UCSD-AML1 (cell line): ENCODE measurements at regions not wholly inside any gene's neighbourhood (a gene's known extent, or its start where the extent isn't known, plus 50 kb on each side); places are given as distances from the start of the nearest gene placed in this dataset.
"Not testable (repeated sequence)": the region's sequence is repeated elsewhere in the genome, so short reads cannot be mapped to it uniquely, and the experiment has no call there.

Source experiments
- DNase-seq: peaks from one replicate; lab custom pipeline; 2025; ENCODE audit not compliant: unreplicated experiment; lab: John Stamatoyannopoulos, UW

DNA sequence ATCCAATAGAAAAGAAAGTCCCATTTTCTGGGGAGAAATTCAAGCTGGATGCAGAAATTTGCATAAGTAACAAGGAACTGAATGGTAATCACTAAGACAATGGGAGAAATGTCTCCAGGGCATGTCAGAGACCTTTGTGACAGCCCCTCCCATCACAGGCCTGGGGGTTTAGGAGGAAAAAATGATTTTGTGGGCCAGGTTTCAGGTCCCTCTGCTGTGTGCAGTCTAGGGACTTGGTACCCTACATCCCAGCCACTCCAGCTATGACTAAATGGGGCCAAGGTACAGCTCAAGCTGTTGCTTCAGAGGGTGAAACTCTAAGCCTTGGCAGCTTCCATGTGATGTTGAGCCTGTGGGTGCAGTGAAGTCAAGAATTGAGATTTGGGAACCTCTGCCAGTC lies 695.5 kb upstream of the MIR17HG start:
- no peak for DNase-seq

- DNase-seq = no peak
These were observed 692.5 kb upstream of the MIR17HG start for GRCh38 chr13:90654970-90655369.

GRCh38 chr13:90664200-90664599 lies 683.3 kb upstream of the MIR17HG start:
- DNase-seq = not testable (repeated sequence)

GRCh38 chr13:90673746-90674145 lies 673.7 kb upstream of the MIR17HG start:
- no peak for DNase-seq

- no peak for DNase-seq
These were observed 672.4 kb upstream of the MIR17HG start for GRCh38 chr13:90675129-90675528.

DNA sequence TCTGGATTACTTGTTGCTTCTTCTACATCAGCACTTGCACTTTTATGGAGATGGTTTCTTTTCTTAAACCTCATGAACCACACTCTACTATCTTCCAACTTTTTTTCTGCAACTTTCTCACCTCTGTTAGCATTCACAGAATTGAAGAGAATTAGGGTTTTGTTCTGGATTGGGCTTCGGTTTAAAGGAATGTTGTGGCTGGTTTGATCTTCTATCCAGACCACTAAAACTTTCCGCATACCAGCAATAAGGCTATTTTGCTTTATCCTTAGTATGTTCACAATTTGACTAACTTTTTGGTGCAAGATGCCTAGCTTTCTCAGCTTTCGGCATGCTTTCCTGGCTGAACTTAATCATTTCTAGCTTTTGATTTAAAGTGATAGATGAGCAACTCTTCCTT lies 666.7 kb upstream of the MIR17HG start:
- no peak for DNase-seq

DNA sequence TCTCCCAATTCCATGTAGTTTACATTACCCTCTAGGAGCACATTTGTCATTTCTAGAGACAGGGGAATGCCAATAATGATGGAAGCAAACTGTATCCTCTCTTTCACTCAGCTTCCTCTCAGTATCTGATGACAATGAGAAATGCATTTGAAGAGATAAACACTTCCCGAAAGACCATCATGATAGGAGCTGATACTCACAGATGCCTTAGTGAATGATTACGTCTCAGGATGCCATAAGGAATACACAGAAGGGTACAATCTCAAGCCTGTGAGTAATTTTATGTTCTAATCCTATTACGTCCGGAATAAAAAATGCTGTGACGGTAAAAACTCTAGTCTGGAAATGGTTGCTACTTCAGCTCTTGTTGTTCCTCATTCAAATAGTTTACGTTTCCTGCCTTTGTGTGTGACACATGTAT lies 663.8 kb upstream of the MIR17HG start:
- DNase-seq = no peak

GRCh38 chr13:90686442-90686841 lies 661.0 kb upstream of the MIR17HG start:
- no peak for DNase-seq

DNA sequence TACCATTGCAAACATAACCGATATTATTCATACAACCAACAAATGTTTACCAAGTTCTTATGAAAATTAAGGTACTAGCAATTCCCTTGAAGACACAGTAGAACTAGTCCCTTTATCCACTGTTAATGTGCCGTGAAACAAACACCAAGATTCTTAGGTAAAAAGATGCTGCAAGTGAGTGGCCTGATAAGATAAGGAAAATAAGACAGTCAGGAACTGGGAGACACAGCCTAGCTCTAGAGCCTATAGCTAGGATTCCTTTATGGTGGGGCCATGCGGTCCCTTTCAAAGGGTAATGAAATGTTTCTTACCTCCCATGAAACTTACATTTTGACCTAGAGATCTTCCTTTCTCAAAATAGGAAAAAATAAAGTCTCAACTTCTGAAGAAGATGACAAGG lies 658.4 kb upstream of the MIR17HG start:
- DNase-seq = no peak

DNA sequence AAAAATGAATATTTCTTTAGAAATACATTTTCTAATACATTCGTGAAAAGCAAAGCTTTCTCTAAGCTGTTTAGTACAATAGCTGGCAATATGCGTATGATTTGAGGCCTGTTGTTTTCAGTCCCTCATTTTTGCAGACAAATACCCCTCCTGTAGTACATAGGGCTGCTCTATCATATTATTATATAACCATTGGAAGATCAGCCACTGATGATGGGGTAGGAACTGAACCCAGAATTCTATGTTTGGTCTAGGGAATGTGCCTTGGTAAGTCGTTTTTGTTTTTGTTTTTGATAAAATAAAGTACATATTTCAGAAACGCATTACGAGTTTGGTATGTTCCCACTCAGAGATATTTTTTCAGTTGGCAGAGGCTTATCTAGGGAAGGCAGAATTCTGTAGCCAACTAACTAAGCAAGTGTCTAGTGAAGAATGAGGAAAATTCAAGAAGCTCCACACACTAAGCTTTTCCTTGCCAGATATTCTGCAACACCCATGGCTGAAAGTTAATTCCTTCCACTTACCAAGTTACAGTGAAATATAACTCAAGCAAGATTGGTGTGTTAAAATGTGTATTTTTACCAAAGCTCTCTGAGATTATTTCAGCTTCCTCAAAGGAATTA lies 656.9 kb upstream of the MIR17HG start:
- no peak for DNase-seq

DNA sequence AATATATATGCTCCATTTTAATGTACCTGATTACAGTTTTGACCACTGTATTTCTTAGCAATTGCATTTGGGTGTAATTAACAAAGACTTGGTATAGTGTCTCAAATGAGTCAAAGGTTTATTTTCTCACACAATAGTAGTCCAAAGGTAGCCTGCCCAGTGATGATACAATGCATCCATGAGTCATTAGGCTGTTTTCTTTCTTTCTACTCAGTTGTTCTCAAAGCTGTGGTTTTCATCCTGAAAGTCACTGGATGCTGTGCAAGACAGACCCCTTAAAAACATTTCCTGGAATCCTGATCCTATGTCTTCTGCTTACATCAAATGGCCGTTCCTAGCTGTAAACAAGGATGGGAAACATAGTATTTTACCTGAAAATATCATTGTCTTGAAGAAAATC lies 651.2 kb upstream of the MIR17HG start:
- DNase-seq = no peak

- no peak for DNase-seq
These were observed 650.8 kb upstream of the MIR17HG start for GRCh38 chr13:90696656-90697055.

DNA sequence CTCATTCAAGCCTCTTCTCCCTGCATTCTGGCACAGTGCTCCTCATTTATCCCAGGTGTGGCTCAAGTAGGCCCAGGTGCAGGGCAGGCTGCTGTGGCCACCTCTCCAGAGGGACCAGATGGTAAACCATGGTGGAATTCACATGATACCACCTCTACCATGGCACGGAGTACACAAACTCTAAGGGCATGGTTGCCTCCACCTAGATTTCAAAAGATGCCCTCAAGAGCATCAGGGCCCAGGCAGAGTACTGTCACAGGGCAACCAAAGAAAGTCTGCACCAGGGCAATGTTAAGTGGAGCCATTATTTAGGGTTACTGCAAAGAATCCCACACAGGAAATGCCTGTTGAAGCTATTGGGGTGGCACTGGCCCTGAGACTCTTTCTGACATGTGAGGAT lies 647.1 kb upstream of the MIR17HG start:
- no peak for DNase-seq

DNA sequence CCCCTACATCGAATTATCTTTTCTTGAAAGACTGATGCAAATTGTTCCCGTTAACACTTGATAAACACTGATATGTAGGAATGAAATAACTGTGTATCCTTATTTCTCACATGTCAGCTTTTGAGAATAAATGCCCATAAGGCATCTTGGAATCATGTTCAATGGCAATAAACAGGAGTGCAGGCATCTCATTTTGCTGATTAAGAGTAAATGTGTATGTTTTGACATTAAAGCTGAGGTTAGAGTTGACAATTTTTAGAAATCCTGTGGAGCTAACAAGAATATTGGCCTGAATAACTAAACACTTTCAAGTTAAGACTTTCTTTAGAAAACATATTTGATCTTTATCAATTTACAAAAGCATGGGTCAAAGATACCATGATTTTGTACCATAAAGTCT lies 646.2 kb upstream of the MIR17HG start:
- no peak for DNase-seq

DNA sequence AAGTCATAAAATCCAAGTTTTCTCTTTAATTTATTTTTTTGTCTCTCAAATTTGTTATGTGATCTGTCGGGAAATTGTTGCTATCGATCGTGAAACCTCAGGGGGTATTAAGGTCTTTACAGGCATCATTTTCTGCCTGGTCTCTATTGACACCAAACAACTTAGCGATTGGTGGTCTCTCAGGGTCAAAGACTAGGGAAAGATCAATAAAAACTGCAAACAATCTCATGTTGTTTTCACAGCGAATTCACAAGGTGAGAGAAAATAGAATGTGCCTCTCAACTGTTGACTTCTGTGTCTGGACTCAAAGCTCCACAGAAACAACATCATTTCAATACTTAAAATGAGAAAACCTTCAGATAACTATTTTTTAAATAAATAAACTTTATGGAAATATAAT lies 645.4 kb upstream of the MIR17HG start:
- no peak for DNase-seq

- no peak for DNase-seq
These were observed 640.9 kb upstream of the MIR17HG start for GRCh38 chr13:90706631-90707030.

DNA sequence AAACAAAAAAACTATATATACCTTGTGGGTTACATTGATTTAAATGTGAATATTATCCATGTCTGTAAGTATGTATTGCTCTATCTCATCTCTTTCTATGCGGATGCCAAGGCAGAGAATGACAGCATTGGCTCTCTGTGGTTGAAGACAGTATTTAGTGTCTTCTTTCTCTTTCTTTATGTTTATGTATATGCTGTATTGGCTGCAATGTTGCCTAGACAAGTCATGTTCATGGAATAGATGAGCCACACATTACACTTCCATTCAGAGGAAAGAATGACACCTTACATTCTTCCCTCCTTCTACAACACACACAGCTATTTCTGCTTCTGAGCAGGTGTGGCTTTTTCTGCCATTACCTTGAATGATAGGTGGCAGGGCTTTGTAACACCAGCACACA lies 639.4 kb upstream of the MIR17HG start:
- DNase-seq = no peak

DNA sequence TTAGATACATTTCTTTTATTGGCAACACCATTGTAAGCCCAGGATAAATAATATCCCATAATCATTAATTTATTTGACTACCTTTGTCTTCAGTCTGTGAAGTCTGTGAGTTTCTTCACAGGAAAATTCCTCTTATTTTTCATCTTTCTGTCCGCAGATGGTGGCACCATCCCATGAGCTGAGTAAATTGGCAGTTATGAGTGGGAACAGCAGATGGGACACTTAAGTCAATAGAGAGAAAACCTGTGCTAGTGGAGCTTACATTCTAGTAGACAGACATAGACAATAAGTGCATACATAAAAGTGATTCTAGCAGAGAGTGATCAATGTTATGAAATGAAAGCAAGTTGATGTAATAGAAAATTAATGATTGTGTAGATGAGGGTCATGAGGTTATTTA lies 638.2 kb upstream of the MIR17HG start:
- no peak for DNase-seq

DNA sequence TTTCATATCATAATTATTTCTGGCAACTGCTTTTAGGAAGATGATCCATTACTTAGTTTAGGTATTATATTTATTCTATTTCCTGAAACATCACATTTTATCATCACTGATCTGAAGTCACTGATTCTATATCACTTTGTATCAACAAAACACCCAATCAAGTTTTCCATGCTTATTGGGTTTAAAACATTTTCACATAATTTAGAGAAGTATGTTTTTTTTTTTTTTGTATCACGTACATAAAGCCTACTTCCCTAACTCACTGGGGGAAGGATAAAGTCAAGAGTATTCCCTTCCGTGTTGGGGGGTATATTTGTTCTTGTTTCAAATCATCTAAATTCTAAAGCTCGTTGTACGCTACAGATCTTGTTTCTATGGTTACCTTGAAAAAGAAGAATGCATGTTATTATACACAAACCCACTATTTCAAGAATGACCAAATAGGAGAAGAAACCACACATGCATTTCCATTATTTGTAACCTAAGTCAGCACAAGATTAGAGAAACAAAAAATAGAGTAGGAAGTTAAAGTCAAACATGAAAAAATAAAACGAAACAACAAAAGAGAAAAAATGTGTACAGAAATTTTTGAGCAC lies 637.2 kb upstream of the MIR17HG start:
- no peak for DNase-seq

DNA sequence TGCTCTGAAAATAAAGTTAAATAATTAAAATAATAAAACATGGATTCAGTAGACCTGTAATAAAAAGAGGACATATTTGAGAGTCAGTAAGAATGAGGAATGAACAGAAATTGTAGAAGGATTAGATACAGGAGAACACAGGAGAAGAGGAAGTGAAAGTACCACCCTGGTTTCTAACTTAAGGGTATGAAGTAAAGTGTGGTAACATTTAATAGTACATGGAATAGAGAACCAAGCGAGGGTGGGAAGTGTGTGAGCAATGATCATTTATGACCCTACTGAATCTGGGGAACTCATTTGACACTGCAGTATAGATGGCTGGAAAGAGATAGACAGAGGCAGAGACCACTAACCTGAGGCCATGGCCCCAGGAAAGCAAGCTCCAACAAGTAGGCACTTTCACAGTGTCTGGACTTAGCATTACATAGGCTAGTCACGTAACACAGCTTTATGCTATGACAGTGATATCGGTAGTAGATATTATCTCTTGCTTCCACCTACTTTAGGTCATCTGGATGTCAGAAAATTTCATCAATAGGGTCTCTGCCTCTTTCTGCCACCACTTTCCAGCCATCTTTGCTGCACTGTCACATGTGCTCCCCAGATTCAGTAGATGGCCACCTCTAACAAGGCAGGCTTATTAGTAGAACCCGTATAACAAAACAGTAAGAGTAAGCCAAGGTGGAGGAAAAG lies 633.9 kb upstream of the MIR17HG start:
- DNase-seq = no peak

DNA sequence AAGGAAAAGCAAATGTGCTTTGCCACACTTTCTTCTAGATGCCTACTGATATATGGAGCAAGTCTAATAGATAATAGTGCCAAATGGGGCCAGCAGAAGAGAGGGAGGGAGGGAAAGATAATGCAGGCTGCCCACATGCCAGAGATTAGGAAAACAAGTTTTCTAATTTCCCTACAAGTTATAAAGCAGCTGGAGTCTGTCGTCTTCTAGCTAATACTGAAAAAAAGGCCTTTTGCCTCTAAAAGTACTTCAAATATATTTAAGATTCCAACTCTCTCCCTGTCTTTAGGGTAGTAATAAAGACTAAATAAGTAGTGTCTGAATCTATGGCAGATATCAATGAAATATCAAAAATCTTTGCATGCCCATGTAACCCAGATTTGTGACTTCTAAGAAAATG lies 632.0 kb upstream of the MIR17HG start:
- DNase-seq = no peak

- DNase-seq = no peak
These were observed 630.0 kb upstream of the MIR17HG start for GRCh38 chr13:90717451-90717936.
